Cardiac muscle cell (in vitro differentiated cells and primary cell): ENCODE measurements at regions not wholly inside any gene's neighbourhood (a gene's known extent, or its start where the extent isn't known, plus 50 kb on each side); places are given as distances from the start of the nearest gene placed in this dataset.

Experiments
- DNase-seq, 2 donors: peaks; one replicate each; pipeline versions ENCODE4 v3.0.0 to v3.0.0-alpha.2; 2010 to 2017; ENCODE audit warnings: low read depth in 1 of 2, low spot score in 1 of 2
- H3K27ac ChIP-seq: fragments of 200-600 bp; sonication (generic); 2 replicates; pipeline ENCODE4 v1.5.1; 2016
- H3K27me3 ChIP-seq: fragments of 200-600 bp; sonication (generic); 2 replicates; pipeline ENCODE4 v1.6.0; 2016; ENCODE audit warnings: control low read depth
- H3K36me3 ChIP-seq: fragments of 200-600 bp; sonication (generic); 2 replicates; pipeline ENCODE4 v1.5.1; 2016; ENCODE audit warnings: control low read depth
- H3K4me1 ChIP-seq: fragments of 200-600 bp; sonication (generic); 2 replicates; pipeline ENCODE4 v1.8.1; 2017; ENCODE audit warnings: low read depth, mild to moderate bottlenecking, mixed run types
- H3K4me3 ChIP-seq: fragments of 200-600 bp; sonication (generic); 2 replicates; pipeline ENCODE4 v1.5.1; 2016; ENCODE audit warnings: mild to moderate bottlenecking
- H3K9me3 ChIP-seq: fragments of 200-600 bp; sonication (generic); 2 replicates; pipeline ENCODE4 v1.5.1; 2017; ENCODE audit warnings: low read depth, mild to moderate bottlenecking, control low read depth
- TF ChIP-seq, protein P1 (sequence below): IDR thresholded peaks from 2 replicates; pipeline ENCODE4 v1.5.1; 2012; ENCODE audit warnings: low read depth, mild to moderate bottlenecking, low read length

DNA sequence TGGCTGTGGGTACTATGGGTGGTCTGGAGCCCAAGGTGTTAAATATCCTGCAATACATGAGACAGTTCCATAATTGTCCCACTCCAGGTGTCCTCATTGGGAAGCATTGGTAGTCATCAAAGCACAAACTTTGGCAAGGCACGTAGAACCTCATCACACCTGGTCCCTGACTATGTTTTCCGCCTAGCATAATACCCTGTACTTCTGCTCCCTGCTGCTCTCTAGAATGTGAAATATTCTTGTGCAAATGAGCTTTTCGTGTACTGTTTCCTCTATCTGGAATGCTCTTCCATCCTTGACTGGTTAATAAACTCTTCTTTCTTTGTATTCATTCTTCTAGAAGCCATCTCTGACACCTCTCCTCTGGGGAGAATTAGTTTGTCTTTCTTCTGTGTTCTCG, 103.2 kb downstream of the EBLN2 start:
- Histone ChIP-seq H3K36me3 (no peaks in the 10 kb centered on the region), H3K4me1 (no peaks in the 10 kb centered on the region), H3K9me3 (no peaks in the 10 kb centered on the region), H3K27ac (no peak overlapping the region), H3K4me3 (no peak overlapping the region), H3K27me3 (no peaks in the 10 kb centered on the region)
- DNase-seq: no peak
- TF ChIP-seq, protein P1, sequence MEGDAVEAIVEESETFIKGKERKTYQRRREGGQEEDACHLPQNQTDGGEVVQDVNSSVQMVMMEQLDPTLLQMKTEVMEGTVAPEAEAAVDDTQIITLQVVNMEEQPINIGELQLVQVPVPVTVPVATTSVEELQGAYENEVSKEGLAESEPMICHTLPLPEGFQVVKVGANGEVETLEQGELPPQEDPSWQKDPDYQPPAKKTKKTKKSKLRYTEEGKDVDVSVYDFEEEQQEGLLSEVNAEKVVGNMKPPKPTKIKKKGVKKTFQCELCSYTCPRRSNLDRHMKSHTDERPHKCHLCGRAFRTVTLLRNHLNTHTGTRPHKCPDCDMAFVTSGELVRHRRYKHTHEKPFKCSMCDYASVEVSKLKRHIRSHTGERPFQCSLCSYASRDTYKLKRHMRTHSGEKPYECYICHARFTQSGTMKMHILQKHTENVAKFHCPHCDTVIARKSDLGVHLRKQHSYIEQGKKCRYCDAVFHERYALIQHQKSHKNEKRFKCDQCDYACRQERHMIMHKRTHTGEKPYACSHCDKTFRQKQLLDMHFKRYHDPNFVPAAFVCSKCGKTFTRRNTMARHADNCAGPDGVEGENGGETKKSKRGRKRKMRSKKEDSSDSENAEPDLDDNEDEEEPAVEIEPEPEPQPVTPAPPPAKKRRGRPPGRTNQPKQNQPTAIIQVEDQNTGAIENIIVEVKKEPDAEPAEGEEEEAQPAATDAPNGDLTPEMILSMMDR: no peak

DNA sequence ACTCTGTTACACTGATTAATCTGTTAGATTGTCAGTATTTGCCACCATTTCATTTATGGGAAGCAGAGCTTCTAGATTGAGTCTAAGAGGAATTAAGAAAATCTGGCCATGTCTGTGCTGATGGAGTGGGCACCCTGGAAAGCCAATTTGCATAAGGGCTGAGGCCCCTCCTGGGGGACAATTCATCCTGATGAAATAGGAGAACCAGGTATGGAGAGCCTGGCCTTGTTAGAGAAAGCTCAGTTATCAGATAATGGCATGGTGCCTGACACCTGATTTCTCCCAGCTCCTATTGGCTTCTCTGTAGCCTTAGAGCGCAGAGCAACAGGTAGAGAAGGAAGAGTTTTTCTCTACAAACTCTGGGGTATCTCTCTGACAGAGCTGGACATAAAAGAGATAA, 114.2 kb downstream of the EBLN2 start:
- no peak overlapping the region for H3K27ac ChIP-seq
- H3K4me3 ChIP-seq: no peak overlapping the region
- no peaks in the 10 kb centered on the region for H3K4me1 ChIP-seq
- TF ChIP-seq, protein P1: no peak
- no peaks in the 10 kb centered on the region for H3K9me3 ChIP-seq
- H3K27me3 ChIP-seq: no peaks in the 10 kb centered on the region
- H3K36me3 ChIP-seq: no peaks in the 10 kb centered on the region
- no peak for DNase-seq

DNA sequence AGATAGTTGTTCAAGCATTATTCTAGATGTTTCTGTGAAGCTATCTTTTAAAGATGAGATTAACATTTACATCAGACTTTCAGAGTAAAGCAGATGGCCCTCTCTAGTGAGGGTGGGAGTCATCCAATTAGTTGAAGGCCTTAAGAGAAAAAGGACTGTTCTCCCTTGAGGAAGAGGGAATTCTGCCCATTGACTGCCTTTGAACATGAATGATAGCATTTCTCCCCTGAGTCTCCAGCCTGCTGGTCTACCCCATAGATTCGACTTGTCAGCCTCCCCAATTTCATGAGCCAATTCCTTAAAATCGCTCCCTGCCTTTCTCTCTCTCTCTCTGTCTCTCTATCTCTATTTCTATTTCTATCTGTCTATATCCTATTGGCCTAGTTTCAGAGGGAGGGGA, 115.5 kb downstream of the EBLN2 start:
- Histone ChIP-seq H3K27me3 (no peaks in the 10 kb centered on the region), H3K27ac (no peak overlapping the region), H3K9me3 (no peaks in the 10 kb centered on the region), H3K36me3 (no peaks in the 10 kb centered on the region), H3K4me3 (no peak overlapping the region), H3K4me1 (no peaks in the 10 kb centered on the region)
- DNase-seq: no peak
- TF ChIP-seq, protein P1: no peak

DNA sequence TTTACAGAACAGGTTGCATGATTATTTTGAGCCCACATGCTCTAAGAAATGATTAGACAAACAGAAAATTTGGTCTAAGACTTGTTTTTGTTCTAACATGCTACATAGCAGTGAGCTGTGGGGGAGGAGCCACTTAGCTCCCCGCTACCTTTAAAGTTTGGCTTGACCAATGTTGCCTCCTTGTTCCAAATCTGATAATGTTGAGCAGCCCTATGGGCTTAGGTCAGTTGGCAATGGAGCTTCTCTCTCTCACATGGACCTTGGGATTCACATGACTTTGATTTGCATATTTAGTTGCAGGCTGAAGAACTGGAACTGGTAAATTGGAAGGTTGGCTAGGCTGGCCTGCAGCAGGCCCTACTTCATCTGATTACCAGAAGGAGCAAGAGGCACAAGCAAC, 116.4 kb downstream of the EBLN2 start:
- H3K4me1 ChIP-seq: no peaks in the 10 kb centered on the region
- TF ChIP-seq, protein P1: no peak
- no peaks in the 10 kb centered on the region for H3K9me3 ChIP-seq
- no peak overlapping the region for H3K4me3 ChIP-seq
- no peaks in the 10 kb centered on the region for H3K36me3 ChIP-seq
- no peak for DNase-seq
- H3K27ac ChIP-seq: no peak overlapping the region
- no peaks in the 10 kb centered on the region for H3K27me3 ChIP-seq

DNA sequence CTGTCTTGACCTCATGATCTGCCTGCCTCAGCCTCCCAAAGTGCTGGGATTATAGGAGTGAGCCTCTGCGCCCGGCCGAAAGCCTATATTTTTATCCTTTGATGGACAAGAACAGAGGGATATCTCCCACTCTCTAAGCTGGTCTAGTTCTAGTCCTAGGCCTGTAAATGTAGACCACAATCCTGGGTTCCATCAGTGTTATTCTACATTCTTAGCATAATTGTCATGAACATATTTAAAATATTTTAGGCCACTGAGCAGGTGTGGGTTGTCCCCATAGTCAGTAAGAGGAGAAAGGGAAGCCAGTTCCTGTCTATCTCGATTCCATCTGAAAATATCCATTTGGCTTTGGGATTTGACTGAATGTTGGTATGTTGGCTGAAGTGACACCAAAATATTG, 118.1 kb downstream of the EBLN2 start:
- Histone ChIP-seq H3K27ac (no peak overlapping the region), H3K4me1 (no peaks in the 10 kb centered on the region), H3K9me3 (no peaks in the 10 kb centered on the region), H3K36me3 (no peaks in the 10 kb centered on the region), H3K4me3 (no peak overlapping the region), H3K27me3 (no peaks in the 10 kb centered on the region)
- no peak for DNase-seq
- TF ChIP-seq, protein P1: no peak

DNA sequence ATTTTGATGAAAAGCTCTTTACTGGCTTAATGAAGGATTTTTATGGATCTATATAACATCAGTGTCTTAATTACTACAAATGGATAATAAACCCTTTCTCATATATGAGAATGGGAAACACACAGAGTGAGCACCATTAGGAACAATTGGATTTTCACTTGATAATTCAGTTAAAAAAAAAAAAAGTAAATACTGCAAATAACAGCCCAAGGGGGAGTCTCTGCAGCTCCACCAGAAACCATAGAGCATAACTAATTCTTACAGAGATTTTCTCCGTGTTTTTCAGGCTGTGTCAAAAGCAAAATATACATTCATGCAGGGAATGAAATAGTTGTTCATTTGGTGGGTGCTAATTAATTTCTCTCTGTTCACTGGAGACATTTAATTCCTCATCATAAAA, 125.3 kb downstream of the EBLN2 start:
- Histone ChIP-seq H3K9me3 (no peaks in the 10 kb centered on the region), H3K27me3 (no peaks in the 10 kb centered on the region), H3K36me3 (no peaks in the 10 kb centered on the region), H3K4me1 (no peaks in the 10 kb centered on the region), H3K4me3 (no peak overlapping the region), H3K27ac (no peak overlapping the region)
- DNase-seq: no peak
- TF ChIP-seq, protein P1: no peak
